OCI-LY1 (cell line): ENCODE measurements at regions not wholly inside any gene's neighbourhood (a gene's known extent, or its start where the extent isn't known, plus 50 kb on each side); places are given as distances from the start of the nearest gene placed in this dataset.

ENCODE experiments used
- CTCF ChIP-seq: fragments of 200-600 bp; sonication (generic), shearing (Covaris generic); IDR thresholded peaks from 2 replicates; pipeline ENCODE4 v1.5.1; 2017; ENCODE audit warnings: mild to moderate bottlenecking, antibody characterized with exemption, low read length, moderate library complexity, mixed read lengths
- EZH2 ChIP-seq: fragments of 200-600 bp; sonication (generic), shearing (Covaris generic); IDR thresholded peaks from 2 replicates; pipeline ENCODE4 v1.8.0; 2017; ENCODE audit warnings: borderline replicate concordance, mixed run types, mild to moderate bottlenecking, antibody characterized with exemption, low read length, moderate library complexity, mixed read lengths

- TF ChIP-seq CTCF (no peak), EZH2 (no peak)
Observed at GRCh38 chr9:94005272-94005901, 50.2 kb upstream of the BARX1 start.
